ENCODE measurements at regions not wholly inside any gene's neighbourhood (a gene's known extent, or its start where the extent isn't known, plus 50 kb on each side); places are given as distances from the start of the nearest gene placed in this dataset.

GRCh38 chr1:65512383-65512782, 91.9 kb downstream of the LEPR start:
- TF ChIP-seq, protein P1, sequence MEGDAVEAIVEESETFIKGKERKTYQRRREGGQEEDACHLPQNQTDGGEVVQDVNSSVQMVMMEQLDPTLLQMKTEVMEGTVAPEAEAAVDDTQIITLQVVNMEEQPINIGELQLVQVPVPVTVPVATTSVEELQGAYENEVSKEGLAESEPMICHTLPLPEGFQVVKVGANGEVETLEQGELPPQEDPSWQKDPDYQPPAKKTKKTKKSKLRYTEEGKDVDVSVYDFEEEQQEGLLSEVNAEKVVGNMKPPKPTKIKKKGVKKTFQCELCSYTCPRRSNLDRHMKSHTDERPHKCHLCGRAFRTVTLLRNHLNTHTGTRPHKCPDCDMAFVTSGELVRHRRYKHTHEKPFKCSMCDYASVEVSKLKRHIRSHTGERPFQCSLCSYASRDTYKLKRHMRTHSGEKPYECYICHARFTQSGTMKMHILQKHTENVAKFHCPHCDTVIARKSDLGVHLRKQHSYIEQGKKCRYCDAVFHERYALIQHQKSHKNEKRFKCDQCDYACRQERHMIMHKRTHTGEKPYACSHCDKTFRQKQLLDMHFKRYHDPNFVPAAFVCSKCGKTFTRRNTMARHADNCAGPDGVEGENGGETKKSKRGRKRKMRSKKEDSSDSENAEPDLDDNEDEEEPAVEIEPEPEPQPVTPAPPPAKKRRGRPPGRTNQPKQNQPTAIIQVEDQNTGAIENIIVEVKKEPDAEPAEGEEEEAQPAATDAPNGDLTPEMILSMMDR (IDR thresholded peaks at IDR 0.05) = no peak

DNA sequence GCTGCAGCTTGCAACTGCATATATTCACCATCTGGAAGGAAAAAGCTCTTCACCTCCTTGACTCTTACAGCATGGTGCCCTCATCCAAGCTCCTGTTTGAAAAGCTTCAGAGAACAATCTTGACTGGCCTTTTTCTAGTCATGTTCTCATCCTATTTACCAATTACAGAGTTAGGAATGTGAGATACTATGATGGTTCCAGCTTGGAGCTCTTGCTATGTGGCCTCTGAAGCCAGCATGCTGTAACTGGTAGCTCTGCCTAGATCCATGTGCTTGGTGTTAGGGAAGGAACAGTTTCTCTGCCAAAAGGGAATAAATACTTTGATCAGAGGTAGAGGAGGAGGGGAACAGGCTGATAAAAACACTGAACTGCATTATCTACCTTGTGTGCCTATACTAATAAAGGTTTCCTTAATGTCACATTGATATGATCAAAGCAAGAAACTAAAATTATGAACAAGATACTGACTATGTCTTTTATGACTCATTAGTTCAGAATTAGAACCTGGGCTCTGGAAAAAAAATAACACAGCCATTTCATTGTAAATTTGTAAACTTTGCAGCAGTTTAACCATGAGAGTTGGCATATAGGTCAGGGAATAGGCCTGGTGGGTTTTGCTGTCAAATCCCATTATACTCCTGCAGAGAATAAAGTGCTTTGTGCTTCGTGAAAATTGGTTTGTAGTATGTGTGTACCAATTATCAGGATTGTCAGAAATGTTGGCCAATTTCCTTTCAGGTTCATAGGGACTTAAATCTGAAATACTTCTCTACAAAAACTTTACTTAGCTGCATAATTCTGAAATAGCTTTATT, 92.7 kb downstream of the LEPR start:
- TF ChIP-seq, protein P1 (IDR thresholded peaks at IDR 0.05) = no peak

DNA sequence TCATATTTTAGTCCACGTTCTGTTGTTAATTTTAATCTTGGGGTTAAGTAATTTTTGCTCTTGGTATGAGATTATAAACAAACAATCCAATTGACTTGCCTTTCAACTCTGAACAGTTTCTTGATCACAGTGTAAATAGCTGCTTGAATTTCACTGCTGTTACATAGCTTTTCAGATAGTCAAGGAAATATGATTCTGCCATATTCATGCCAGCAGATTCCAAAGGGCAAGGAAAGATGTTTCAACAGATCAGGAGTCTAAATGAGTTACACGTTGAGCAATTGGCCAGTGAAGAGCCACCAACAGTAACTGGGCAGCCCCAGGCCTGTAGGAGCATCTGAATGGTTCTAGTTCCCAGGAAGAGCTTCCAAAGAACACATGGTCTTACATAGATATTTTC, 93.6 kb downstream of the LEPR start:
- TF ChIP-seq, protein P1 (IDR thresholded peaks at IDR 0.05) = no peak

- TF ChIP-seq, protein P1 (IDR thresholded peaks at IDR 0.05) = no peak
These were observed 104.4 kb downstream of the LEPR start for GRCh38 chr1:65524931-65525265.

- TF ChIP-seq, protein P1 (IDR thresholded peaks at IDR 0.05) = no peak
These were observed 105.0 kb downstream of the LEPR start for GRCh38 chr1:65525266-65526048.

- TF ChIP-seq, protein P1 (IDR thresholded peaks at IDR 0.05) = no peak
These were observed 105.6 kb downstream of the LEPR start for GRCh38 chr1:65526049-65526556.

DNA sequence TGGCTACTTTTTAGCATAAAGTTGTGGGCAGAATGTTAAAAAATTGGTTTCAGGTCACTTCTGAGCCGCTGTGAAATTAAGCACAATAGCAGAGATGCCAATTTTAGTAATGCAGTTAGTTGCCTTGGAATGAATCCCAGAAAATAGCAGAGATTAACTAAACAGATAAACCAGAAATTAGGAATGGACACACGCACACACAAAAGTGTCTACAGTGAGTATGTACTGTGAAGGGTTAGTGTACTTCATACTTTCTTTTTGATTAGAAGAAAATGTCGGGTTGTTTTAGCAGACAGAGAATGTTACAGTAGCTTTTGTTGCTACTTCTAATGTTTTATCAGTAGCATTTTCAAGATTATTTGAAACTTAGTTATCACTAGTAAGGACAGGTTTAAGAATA, 106.7 kb downstream of the LEPR start:
- TF ChIP-seq, protein P1 (IDR thresholded peaks at IDR 0.05) = no peak

Data from LNCAP (cell line).